ENCODE measurements at regions not wholly inside any gene's neighbourhood (a gene's known extent, or its start where the extent isn't known, plus 50 kb on each side); places are given as distances from the start of the nearest gene placed in this dataset.
A peak's percentile ranks its signal among the peaks of the same experiment; 100 is the strongest.

- Histone ChIP-seq H3K4me1 (no peaks in the 10 kb centered on the region), H3K36me3 (no peaks in the 10 kb centered on the region), H3K27ac (no peak overlapping the region), H3K27me3 (peaks cover 0 to 29% of the 10 kb centered on the region in 2 donors), H3K4me3 (no peak overlapping the region), H3K9me3 (peaks cover 5 to 8% of the 10 kb centered on the region in 2 donors)
- TF ChIP-seq POLR2A (IDR thresholded peaks at IDR 0.05) (no peak), CTCF (IDR thresholded peaks at IDR 0.05) (no peak), POLR2AphosphoS5 (IDR thresholded peaks at IDR 0.05) (no peak)
- DNase-seq (ENCODE audit: low spot score in 2 of 2), result peak in 1 of 2 donors; percentile 51
- intact Hi-C loops (cut with DNase I; ENCODE audit: low total_unique reads), result no loop called here
These were observed 263.9 kb downstream of the C16orf95 start for GRCh38 chr16:87053016-87053982.

DNA sequence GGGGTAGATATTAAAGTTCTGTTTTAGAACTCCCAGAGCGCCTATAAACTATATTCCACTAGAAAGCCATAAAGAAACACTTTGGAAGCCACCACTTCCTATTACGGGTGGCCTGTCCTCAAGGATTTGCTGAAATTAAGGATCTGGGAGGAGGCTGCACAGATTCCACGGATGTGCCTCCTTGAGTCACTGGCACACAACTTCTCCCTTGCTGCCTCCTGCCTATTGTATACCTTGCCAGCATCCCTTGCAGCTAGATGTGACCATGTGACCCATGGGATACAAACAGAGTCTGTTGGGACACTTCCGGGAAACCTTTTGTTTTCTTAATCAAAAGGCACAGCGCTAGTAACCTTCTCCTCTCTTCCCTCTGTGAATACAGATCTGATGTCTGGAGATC lies 263.0 kb downstream of the C16orf95 start:
- peaks cover 0 to 29% of the 10 kb centered on the region in 2 donors for H3K27me3 ChIP-seq
- H3K36me3 ChIP-seq, result no peaks in the 10 kb centered on the region
- intact Hi-C loops (cut with DNase I; ENCODE audit: low total_unique reads), result no loop called here
- no peak overlapping the region for H3K27ac ChIP-seq
- H3K4me3 ChIP-seq, result no peak overlapping the region
- no peak for DNase-seq (ENCODE audit: low spot score in 2 of 2)
- TF ChIP-seq CTCF (IDR thresholded peaks at IDR 0.05) (no peak), POLR2AphosphoS5 (IDR thresholded peaks at IDR 0.05) (no peak), POLR2A (IDR thresholded peaks at IDR 0.05) (no peak)
- H3K9me3 ChIP-seq, result peaks cover 5 to 8% of the 10 kb centered on the region in 2 donors
- H3K4me1 ChIP-seq, result no peaks in the 10 kb centered on the region

GRCh38 chr16:87054856-87055255 lies 262.3 kb downstream of the C16orf95 start:
- peak in 1 of 2 donors; percentile 10 for DNase-seq (ENCODE audit: low spot score in 2 of 2)
- intact Hi-C loops (cut with DNase I; ENCODE audit: low total_unique reads), result no loop called here
- TF ChIP-seq CTCF (IDR thresholded peaks at IDR 0.05) (no peak), POLR2AphosphoS5 (IDR thresholded peaks at IDR 0.05) (no peak), POLR2A (IDR thresholded peaks at IDR 0.05) (no peak)
- H3K9me3 ChIP-seq, result peaks cover 5 to 8% of the 10 kb centered on the region in 2 donors
- H3K4me3 ChIP-seq, result no peak overlapping the region
- H3K27ac ChIP-seq, result no peak overlapping the region
- H3K27me3 ChIP-seq, result peaks cover 0 to 29% of the 10 kb centered on the region in 2 donors
- H3K4me1 ChIP-seq, result no peaks in the 10 kb centered on the region
- no peaks in the 10 kb centered on the region for H3K36me3 ChIP-seq

GRCh38 chr16:87056083-87056482 lies 261.1 kb downstream of the C16orf95 start:
- H3K27me3 ChIP-seq, result peaks cover 0 to 29% of the 10 kb centered on the region in 2 donors
- H3K27ac ChIP-seq, result no peak overlapping the region
- peaks cover 5 to 8% of the 10 kb centered on the region in 2 donors for H3K9me3 ChIP-seq
- H3K36me3 ChIP-seq, result no peaks in the 10 kb centered on the region
- DNase-seq (ENCODE audit: low spot score in 2 of 2), result peak in 1 of 2 donors; percentile 9
- TF ChIP-seq CTCF (IDR thresholded peaks at IDR 0.05), result no peak
- no peak for TF ChIP-seq POLR2AphosphoS5 (IDR thresholded peaks at IDR 0.05)
- TF ChIP-seq POLR2A (IDR thresholded peaks at IDR 0.05), result no peak
- intact Hi-C loops (cut with DNase I; ENCODE audit: low total_unique reads), result no loop called here
- no peak overlapping the region for H3K4me3 ChIP-seq
- H3K4me1 ChIP-seq, result no peaks in the 10 kb centered on the region

DNA sequence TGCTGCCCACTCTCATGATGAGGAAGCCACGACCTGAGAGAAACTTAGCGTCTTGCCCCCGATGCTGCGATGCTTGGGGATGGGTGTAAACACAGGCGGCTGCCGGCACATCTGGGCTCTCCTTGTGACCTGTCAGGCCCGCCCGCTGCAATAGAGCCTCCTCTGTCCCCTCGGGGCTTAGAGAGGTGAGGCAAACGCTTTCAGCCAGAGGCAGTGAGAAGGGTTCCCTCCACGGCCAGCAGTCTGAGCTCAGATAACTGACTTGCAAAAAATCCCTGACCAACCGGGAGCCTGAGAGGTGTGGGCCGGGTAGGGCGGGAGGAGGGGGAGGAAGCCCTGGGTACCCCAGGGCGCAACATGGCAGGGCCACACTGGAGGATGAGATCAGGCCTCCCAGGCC lies 260.6 kb downstream of the C16orf95 start:
- Histone ChIP-seq H3K9me3 (peaks cover 5 to 8% of the 10 kb centered on the region in 2 donors), H3K27ac (no peak overlapping the region), H3K4me3 (no peak overlapping the region), H3K27me3 (peaks cover 0 to 29% of the 10 kb centered on the region in 2 donors), H3K36me3 (no peaks in the 10 kb centered on the region), H3K4me1 (no peaks in the 10 kb centered on the region)
- DNase-seq (ENCODE audit: low spot score in 2 of 2), result no peak
- TF ChIP-seq POLR2AphosphoS5 (IDR thresholded peaks at IDR 0.05) (no peak), POLR2A (IDR thresholded peaks at IDR 0.05) (no peak), CTCF (IDR thresholded peaks at IDR 0.05) (no peak)
- intact Hi-C loops (cut with DNase I; ENCODE audit: low total_unique reads), result no loop called here
